Activated naive CD8-positive, alpha-beta T cell (primary cell): ENCODE measurements at regions not wholly inside any gene's neighbourhood (a gene's known extent, or its start where the extent isn't known, plus 50 kb on each side); places are given as distances from the start of the nearest gene placed in this dataset.

Experiments used
- H3K27ac Mint-ChIP-seq: one replicate; pipeline ENCODE4 v1.8.0; 2021; ENCODE audit warnings: mixed read lengths
- H3K27me3 Mint-ChIP-seq: one replicate; pipeline ENCODE4 v1.8.0; 2021; ENCODE audit warnings: mixed read lengths
- H3K36me3 Mint-ChIP-seq: one replicate; pipeline ENCODE4 v1.8.0; 2021; ENCODE audit warnings: mixed read lengths
- H3K4me1 Mint-ChIP-seq: one replicate; pipeline ENCODE4 v1.8.0; 2021; ENCODE audit warnings: low read depth, mixed read lengths
- H3K4me3 Mint-ChIP-seq: one replicate; pipeline ENCODE4 v1.8.0; 2021; ENCODE audit warnings: mild to moderate bottlenecking, mixed read lengths
- H3K9me3 Mint-ChIP-seq: one replicate; pipeline ENCODE4 v1.8.0; 2021; ENCODE audit warnings: low read depth, mixed read lengths

DNA sequence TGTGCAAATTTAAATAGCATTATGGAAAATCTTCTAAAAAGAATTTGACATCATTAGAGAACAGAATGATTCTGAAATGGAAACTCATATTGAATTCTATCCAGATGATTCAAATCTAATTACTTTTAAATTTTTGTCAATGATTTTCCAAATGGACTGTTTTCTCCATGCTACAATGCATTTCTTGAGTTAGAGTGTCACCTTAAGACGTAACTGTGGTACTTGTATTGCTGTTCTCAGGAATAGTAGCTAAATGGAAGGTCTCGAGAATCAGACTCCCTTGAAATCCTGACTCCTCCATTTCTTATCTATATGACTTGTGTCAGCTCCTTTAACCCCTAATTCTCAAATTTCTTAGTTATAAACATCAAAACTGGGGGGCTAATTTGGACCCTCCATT is 102.3 kb downstream of the P2RY1 start:
- Mint-ChIP-seq H3K4me1 (no peaks in the 10 kb centered on the region), H3K27me3 (no peaks in the 10 kb centered on the region), H3K9me3 (no peaks in the 10 kb centered on the region), H3K36me3 (no peaks in the 10 kb centered on the region), H3K4me3 (no peak overlapping the region), H3K27ac (no peak overlapping the region)

DNA sequence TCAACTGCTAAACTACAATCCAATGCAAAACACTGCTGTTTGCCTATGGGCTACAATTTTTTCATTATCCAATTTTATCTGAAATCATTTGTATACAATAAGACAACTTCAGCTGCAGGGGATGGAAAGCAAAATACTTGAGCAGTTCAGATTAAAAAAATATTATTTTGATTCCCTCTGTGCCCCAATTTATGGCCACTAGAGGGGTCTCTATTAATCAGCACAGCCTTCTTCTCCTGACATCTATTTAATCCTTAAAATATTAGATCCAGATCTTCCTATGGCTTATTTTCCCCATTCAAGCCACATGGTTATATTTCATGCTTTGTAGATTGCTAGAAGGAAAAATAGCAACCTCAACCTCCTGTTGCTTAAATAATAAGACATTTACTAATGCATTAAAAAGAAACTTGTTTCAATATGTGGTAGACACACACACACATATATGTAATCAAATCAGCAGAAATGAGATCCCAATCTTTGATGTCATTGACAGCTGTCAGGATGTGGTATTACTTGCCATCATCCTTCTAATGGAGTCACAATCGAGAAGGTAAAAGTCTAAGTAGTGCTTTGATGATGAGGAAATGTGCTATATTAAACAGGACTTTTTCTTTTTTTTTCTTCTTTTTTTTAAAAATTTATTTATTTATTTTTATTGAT is 104.2 kb downstream of the P2RY1 start:
- no peaks in the 10 kb centered on the region for H3K36me3 Mint-ChIP-seq
- H3K4me1 Mint-ChIP-seq = no peaks in the 10 kb centered on the region
- no peak overlapping the region for H3K4me3 Mint-ChIP-seq
- H3K27me3 Mint-ChIP-seq = no peaks in the 10 kb centered on the region
- no peak overlapping the region for H3K27ac Mint-ChIP-seq
- H3K9me3 Mint-ChIP-seq = no peaks in the 10 kb centered on the region

DNA sequence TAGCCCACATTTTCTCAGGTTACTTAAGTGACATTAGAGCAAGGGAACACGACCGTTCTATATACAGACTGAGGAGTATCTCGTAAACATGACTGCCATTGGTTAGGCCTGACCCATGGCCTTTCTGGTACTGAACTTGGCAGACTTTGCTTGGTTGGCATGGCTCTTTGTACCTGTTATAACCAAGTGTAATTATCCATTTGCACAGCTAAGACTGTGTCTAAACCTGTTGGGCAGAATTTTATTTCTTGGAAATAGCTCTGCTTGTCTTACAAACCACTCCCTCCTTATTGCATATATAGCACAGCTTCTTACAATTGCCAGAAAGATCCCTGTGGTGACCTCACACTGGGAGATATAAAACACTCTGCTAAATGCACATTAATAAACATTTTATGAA is 106.9 kb downstream of the P2RY1 start:
- Mint-ChIP-seq H3K27me3 (no peaks in the 10 kb centered on the region), H3K4me3 (no peak overlapping the region), H3K36me3 (no peaks in the 10 kb centered on the region), H3K9me3 (no peaks in the 10 kb centered on the region), H3K27ac (no peak overlapping the region), H3K4me1 (no peaks in the 10 kb centered on the region)

DNA sequence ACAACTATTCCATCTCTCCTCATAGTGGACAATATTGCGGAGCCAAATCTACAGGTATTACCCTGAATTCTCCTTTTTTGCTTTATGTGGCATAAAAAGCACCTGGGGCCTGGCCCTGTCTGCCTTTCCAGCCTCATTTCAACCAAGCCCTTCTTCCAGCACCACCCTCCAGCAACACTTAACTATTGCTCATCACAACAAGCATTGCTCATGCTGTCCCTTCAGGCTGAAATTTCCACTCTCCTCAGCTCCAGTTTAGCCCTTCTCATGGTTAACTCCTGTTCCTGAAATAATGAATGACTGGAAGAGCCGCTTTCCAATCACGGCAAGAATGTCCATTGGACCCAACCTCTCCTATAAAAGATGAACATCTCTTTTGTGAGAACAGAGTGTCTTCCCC is 107.4 kb downstream of the P2RY1 start:
- Mint-ChIP-seq H3K9me3 (no peaks in the 10 kb centered on the region), H3K36me3 (no peaks in the 10 kb centered on the region), H3K27me3 (no peaks in the 10 kb centered on the region), H3K4me1 (no peaks in the 10 kb centered on the region), H3K27ac (no peak overlapping the region), H3K4me3 (no peak overlapping the region)

DNA sequence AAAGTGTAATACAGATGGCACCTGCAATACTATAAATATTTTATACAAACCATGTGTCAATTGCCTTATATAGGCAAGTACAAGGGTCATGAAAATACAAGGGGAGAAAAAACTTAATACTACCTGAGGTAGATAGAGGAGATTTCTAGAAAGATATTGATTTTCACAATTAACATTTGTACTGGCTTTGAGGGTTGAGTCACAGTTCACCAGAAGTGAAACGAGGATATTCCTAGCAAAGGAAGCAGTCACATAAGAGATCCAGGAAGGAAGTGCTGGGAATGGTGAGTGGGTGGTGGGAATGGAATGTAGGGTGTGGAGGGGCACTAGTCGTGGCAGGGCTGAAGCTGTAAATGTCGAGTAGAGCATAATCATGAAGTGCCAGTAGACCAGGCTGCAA is 108.7 kb downstream of the P2RY1 start:
- H3K9me3 Mint-ChIP-seq = no peaks in the 10 kb centered on the region
- no peaks in the 10 kb centered on the region for H3K4me1 Mint-ChIP-seq
- no peak overlapping the region for H3K4me3 Mint-ChIP-seq
- H3K27me3 Mint-ChIP-seq = no peaks in the 10 kb centered on the region
- H3K27ac Mint-ChIP-seq = no peak overlapping the region
- H3K36me3 Mint-ChIP-seq = no peaks in the 10 kb centered on the region

DNA sequence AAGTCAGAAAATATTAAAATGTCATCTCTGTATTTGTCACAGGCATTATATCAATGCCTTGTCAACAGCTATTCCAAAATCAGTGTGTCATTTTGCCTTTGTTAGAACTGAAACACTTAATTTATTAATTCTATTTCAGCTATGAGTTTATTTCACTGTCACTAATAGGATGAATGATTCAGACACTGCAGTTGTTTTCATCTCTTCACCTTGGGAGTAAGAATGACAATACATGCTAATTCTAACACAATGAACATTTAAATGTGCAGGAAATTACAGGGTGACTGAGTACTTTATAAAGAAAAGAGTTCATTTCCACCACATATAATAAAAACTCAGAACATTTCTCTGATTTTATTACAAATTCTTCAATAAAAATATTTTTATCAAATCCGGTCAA is 109.7 kb downstream of the P2RY1 start:
- Mint-ChIP-seq H3K36me3 (no peaks in the 10 kb centered on the region), H3K27ac (no peak overlapping the region), H3K9me3 (no peaks in the 10 kb centered on the region), H3K27me3 (no peaks in the 10 kb centered on the region), H3K4me1 (no peaks in the 10 kb centered on the region), H3K4me3 (no peak overlapping the region)

DNA sequence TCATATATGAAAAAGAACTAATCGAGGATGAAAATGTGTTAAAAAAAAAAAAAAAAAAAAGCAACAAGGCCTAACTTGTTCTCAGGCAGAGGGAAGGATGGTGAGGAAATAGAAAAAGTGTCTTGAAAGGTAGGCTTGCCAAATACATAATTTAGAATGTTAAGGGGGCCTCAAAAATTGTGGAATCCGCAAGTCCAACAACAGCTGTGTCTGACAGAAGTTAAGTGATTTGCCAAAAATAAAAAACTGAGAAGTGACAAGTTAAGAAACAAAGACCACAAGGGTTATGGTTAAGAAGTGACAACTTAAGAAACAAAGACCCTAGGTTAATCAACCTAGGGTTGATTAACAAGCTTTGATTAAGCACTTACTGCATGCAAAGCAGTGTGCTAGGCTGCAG is 110.6 kb downstream of the P2RY1 start:
- no peaks in the 10 kb centered on the region for H3K27me3 Mint-ChIP-seq
- no peaks in the 10 kb centered on the region for H3K9me3 Mint-ChIP-seq
- no peaks in the 10 kb centered on the region for H3K36me3 Mint-ChIP-seq
- no peak overlapping the region for H3K27ac Mint-ChIP-seq
- no peak overlapping the region for H3K4me3 Mint-ChIP-seq
- H3K4me1 Mint-ChIP-seq = no peaks in the 10 kb centered on the region

DNA sequence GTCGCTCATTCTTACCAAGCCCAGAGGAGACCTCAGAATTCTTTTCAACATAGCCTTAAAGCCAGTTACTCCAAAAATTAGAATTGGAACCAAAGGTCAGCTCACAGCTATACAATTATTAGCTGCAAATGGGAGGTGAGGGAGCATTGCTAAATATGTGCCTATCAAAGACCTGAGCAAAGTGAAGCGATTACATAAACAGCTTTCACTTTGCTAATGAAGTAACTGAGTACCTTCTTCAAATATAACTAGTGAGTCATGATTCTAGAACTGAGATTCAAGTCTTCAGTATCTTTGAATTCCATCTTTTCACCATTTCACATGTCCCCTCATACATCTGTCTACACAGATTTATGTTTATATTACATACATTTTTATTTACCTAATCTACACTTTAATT is 122.6 kb downstream of the P2RY1 start:
- Mint-ChIP-seq H3K4me1 (no peaks in the 10 kb centered on the region), H3K36me3 (no peaks in the 10 kb centered on the region), H3K4me3 (no peak overlapping the region), H3K27me3 (no peaks in the 10 kb centered on the region), H3K9me3 (no peaks in the 10 kb centered on the region), H3K27ac (no peak overlapping the region)

DNA sequence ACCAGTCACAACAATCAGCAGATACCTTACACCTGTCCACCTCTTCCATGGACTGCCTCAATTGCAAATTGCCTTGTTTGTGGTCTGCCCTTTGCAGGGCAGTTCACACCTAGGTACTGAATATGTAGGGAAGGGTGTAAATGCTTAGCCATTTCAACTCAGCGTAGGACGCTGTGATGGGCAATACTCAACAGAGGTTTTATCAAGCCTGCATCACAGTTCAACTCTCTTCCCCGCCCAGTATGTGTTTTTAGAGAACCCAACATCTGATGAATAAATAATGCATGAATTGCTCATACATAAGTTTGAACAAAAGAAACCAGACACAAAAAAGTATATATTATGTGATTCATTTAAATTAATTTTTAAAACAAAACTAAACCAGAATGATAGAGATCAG is 124.4 kb downstream of the P2RY1 start:
- no peaks in the 10 kb centered on the region for H3K36me3 Mint-ChIP-seq
- peaks cover 2% of the 10 kb centered on the region for H3K27me3 Mint-ChIP-seq
- no peak overlapping the region for H3K27ac Mint-ChIP-seq
- H3K4me1 Mint-ChIP-seq = no peaks in the 10 kb centered on the region
- no peaks in the 10 kb centered on the region for H3K9me3 Mint-ChIP-seq
- no peak overlapping the region for H3K4me3 Mint-ChIP-seq

DNA sequence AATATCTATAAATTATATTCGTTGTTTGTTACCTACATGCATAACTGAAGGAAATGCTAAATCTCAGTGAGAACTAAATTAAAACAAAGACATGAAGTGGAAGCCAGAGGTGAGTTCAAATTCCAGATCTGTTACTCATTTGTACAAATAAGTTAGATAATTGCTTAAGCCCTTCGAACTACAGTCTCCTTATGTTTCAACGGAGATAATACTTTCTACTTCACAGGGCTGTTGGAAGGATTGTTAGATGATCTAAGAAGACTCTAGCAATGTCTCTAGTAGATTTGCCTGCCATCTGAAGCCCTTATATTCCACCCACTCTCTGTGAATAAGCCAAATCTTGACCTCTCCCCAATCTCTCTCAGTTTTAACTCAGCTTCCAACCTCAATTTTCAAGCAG is 125.8 kb downstream of the P2RY1 start:
- Mint-ChIP-seq H3K36me3 (no peaks in the 10 kb centered on the region), H3K4me3 (no peak overlapping the region), H3K27me3 (peaks cover 2% of the 10 kb centered on the region), H3K9me3 (no peaks in the 10 kb centered on the region), H3K4me1 (no peaks in the 10 kb centered on the region), H3K27ac (no peak overlapping the region)

DNA sequence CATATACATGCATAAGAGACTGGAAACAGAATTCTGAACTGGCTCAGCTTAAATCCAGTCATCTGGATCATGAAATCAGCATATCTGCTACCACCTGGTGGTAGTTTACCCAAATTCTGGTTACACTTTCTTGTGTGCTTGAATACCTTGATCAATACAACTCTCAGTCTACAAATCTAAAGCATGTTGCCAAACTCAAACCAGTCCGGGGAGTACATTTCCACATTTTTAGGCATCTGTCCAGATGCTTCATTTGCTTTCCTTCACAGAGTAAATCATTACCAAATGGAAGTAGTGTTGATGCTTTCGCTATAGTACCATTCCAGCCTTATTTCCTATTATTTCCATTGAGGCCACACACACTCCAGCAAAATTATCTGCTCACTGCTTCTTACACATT is 126.4 kb downstream of the P2RY1 start:
- Mint-ChIP-seq H3K27ac (no peak overlapping the region), H3K9me3 (no peaks in the 10 kb centered on the region), H3K4me1 (no peaks in the 10 kb centered on the region), H3K27me3 (peaks cover 2% of the 10 kb centered on the region), H3K36me3 (no peaks in the 10 kb centered on the region), H3K4me3 (no peak overlapping the region)

DNA sequence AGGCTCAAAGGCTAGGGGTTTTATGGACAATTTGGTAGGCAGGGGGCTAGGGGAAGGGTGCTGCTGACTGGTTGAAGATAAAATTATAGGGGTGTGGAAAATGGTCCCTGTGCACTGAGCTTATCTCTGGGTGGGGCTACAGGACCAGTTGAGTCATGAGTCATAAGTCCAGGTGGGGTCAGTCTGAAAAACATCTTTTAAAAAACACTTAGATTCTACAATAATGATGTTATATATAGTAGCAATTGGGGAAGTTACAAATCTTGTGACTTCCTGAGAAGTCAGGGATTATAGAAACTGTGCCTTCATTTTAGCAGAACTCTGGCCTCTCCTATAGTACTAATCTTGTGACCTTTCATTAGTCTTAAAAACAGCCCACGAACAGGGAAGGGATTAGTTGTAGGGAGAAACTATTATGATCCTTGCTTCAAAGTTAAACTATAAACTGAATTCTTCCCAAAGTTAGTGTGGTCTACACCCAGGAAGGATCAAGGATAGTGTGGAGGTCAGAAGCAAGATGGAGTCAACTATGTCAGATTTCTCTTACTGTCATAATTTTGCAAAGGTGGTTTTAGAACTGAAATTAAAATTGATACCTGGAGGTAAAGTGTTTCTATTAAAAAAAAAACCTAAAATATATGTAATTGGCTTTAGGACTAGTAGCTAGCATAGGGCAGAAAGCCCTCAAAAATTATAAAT is 130.1 kb downstream of the P2RY1 start:
- Mint-ChIP-seq H3K27ac (no peak overlapping the region), H3K4me3 (no peak overlapping the region), H3K9me3 (no peaks in the 10 kb centered on the region), H3K4me1 (no peaks in the 10 kb centered on the region), H3K27me3 (peaks cover 2% of the 10 kb centered on the region), H3K36me3 (no peaks in the 10 kb centered on the region)

DNA sequence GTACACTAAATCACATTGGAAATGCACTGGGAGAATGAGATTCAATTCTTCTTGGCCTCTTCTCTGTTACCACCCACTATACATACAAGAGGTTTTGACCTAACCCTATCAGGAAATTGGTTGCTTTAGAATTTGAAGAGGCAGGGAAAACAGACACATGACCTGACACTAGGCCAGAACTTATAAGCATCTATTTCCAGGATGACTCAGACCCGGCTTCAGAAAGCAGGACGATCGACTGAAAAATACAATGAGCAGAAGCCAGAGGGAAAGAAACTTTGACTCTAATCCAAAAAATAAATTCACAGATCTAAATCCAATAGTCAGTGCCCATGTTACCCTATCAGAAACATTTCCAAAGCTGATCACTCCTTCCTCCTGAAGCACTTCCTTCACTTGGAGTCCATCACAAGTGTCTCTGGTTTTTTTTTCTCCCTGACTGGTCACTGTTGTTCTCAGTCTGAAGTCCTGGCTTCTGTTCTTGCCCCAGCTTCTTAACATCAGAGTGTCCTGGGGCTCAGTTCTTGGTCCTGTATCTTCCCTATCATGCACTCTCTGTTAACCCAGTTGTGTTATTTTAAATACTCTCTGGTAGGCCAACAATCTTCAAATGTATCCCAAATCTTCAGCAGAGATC is 133.6 kb downstream of the P2RY1 start:
- Mint-ChIP-seq H3K36me3 (no peaks in the 10 kb centered on the region), H3K4me1 (no peaks in the 10 kb centered on the region), H3K27ac (no peak overlapping the region), H3K27me3 (peaks cover 2% of the 10 kb centered on the region), H3K4me3 (no peak overlapping the region), H3K9me3 (no peaks in the 10 kb centered on the region)

DNA sequence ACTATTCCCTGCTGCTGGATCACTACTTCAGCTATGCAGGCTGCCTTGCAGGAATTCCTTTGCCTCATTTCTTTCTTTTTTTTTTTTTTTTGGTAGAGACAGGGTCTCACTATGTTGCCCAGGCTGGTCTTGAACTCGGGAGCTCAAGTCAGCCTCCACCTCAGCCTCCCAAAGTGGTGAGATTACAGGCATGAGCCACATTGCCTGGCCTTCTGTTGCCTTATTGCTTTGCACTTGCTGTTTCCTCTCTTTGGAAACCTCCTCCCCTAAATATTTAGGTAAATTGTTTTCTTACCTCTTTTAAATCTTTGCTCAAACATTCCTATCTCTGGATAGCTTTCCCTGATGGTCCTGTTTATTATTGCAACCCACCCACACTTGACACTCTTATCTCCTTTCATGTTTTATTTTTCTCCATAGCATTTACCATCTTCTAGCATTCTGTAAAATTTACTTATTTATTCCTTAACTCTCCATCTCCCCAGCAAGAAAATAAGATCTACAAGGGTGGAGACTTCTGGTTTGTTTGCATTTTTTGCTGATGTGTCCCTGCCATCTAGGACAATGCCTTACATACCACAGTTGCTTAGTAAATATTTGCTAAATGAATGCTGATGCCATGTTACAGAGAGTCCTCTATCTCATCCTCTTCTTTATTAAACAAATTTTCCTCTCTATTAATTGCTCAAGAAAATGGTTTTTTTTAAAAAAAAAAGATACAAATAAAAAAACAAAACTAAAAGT is 134.8 kb downstream of the P2RY1 start:
- no peak overlapping the region for H3K4me3 Mint-ChIP-seq
- no peaks in the 10 kb centered on the region for H3K9me3 Mint-ChIP-seq
- H3K36me3 Mint-ChIP-seq = no peaks in the 10 kb centered on the region
- no peak overlapping the region for H3K27ac Mint-ChIP-seq
- H3K4me1 Mint-ChIP-seq = no peaks in the 10 kb centered on the region
- H3K27me3 Mint-ChIP-seq = peaks cover 5% of the 10 kb centered on the region

DNA sequence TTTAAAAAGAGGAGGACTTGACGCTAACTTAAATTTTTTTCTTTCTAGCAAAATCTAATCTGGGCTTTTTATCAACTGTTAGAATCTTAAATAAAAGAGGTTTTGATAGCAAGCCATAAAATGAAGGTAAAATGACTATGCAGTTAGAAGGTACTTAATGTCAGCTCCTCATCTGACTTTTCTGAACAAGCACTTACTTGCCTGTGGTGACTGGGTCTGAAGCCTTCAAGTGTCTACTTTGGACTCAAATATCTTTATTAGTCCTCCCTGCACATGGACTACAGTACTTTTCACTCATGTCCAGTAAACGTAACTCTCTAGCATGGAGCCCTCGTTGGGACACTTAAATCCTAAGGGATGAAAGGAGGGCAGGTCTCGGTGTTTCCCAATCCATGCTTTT is 135.9 kb downstream of the P2RY1 start:
- Mint-ChIP-seq H3K36me3 (no peaks in the 10 kb centered on the region), H3K27ac (no peak overlapping the region), H3K9me3 (no peaks in the 10 kb centered on the region), H3K4me1 (no peaks in the 10 kb centered on the region), H3K27me3 (peaks cover 5% of the 10 kb centered on the region), H3K4me3 (no peak overlapping the region)
